ENCODE measurements at regions not wholly inside any gene's neighbourhood (a gene's known extent, or its start where the extent isn't known, plus 50 kb on each side); places are given as distances from the start of the nearest gene placed in this dataset.

GRCh38 chr2:34199971-34200370 is 600.9 kb upstream of the FAM98A start:
- no peak for TF ChIP-seq POLR2A (IDR thresholded peaks at IDR 0.05)
- TF ChIP-seq CTCF (IDR thresholded peaks at IDR 0.05): no peak
